ENCODE measurements at regions not wholly inside any gene's neighbourhood (a gene's known extent, or its start where the extent isn't known, plus 50 kb on each side); places are given as distances from the start of the nearest gene placed in this dataset.

DNA sequence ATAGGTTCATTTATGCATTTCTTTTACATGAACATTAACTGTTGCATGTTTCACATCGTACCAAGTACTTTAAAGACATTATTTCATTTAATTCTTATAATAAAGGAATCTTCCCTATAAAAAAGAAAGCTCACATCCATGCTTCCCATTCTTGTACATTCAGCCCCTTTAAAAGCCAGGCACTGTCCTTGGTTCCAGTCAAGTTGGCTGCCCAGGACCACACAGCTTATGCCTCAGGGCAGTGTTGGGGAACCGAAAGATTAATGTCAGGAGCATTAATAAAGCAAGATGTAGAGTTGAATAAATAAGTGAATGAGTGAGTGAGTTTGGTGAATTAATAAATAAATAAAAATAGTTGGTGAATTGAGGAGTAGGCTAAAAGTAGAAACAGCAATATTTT, 409.4 kb upstream of the DAB1 start:
- ChIA-PET POLR2A (no interaction called here), CTCF (interaction anchor here (1.2 kb wide), 1 partner anchor 9 kb away, joined by 4 read pairs; no protein-coding TSS in a partner anchor)
- TF ChIP-seq CTCF (IDR thresholded peaks at IDR 0.05; ENCODE audit: control extremely low read depth, extremely low read depth, low read depth, missing control alignments), result no peak
- no peak for DNase-seq (ENCODE audit: extremely low spot score)

DNA sequence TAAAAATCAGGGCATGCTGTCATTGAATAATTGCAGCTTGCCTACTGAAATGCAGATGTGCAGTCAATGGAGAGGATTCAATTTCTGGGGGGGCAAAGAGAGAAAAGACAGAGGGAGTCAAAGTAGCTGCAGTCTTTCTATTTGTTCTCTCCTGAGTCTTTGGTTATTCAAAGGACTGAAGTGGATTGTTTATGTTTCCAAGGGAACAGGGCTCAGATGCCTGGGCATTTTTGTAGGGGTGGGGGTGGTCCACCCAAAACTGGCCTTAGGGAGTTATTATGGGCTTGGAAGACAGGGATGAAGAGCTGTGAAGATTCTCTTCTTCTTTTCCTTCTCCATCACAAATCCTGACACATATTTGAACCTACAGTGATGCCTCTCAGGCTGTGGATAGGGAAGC, 408.8 kb upstream of the DAB1 start:
- TF ChIP-seq CTCF (IDR thresholded peaks at IDR 0.05; ENCODE audit: control extremely low read depth, extremely low read depth, low read depth, missing control alignments), result no peak
- DNase-seq (ENCODE audit: extremely low spot score), result no peak
- POLR2A ChIA-PET, result no interaction called here
- CTCF ChIA-PET, result interaction anchor here (1.2 kb wide), 1 partner anchor 8 kb away, joined by 4 read pairs; no protein-coding TSS in a partner anchor

DNA sequence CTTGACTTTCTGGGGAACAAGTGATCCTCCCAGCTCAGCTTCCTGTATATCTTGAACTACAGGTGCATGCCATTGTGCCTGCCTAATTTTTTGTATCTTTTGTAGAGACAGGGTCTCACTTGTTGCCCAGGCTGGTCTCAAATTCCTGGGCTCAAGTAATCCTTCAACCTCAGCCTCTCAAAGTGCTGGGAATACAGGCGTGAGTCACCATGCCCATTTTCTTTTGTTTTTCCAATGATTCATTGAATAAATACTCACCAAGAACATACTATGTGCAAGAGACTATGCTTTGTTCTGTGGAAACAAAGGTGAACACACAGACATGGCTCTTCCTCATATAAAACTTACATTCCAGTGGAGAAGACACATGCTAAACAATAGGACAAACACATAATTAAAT, 407.8 kb upstream of the DAB1 start:
- POLR2A ChIA-PET, result no interaction called here

DNA sequence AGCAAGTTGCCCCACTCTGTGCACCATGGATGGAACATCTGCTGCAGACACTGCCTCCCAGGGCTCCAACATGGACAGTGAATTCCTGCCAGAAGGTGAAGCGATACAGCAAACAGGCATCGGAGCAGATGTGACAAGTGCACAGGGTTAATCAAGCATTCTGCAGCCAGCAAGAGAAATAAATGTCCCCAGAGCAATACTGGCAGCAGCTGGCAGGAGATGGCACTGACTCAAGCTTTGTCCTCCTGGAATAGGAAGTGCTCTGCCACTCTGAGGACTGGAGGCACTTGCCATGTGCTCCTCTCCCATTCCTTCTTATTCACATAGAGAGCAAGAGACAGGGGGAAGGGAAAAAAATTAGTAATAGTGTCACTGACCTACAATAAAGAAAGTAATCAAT, 402.7 kb upstream of the DAB1 start:
- DNase-seq (ENCODE audit: extremely low spot score), result no peak
- no peak for TF ChIP-seq CTCF (IDR thresholded peaks at IDR 0.05; ENCODE audit: control extremely low read depth, extremely low read depth, low read depth, missing control alignments)
- POLR2A ChIA-PET, result no interaction called here
- CTCF ChIA-PET, result no interaction called here

More for the DNA sequence above, 407.8 kb upstream of the DAB1 start:
- DNase-seq (ENCODE audit: extremely low spot score), result no peak
- CTCF ChIA-PET, result no interaction called here
- TF ChIP-seq CTCF (IDR thresholded peaks at IDR 0.05; ENCODE audit: control extremely low read depth, extremely low read depth, low read depth, missing control alignments), result no peak

DNA sequence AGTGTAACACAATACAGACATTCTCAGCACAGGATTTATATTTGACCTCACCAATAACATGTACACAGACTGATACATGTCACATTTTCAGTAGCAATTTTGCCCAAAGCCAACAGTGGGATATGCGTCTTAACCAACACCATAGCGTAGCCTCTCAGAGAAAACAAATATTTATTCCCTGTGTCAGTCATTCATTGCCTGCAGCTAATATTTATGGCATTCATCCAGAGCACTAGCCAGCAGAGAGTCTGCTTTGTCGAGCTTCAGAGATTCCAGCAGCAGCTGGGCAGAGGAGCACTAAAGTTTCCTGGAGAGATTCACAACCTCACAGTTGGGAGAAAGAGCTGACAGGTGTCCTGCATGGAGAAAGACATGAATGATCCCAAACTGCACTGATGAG, 400.7 kb upstream of the DAB1 start:
- ChIA-PET CTCF (interaction anchor here (0.9 to 1.5 kb wide), 2 partner anchors 9 to 42 kb away, joined by 4 read pairs; no protein-coding TSS in a partner anchor), POLR2A (no interaction called here)
- DNase-seq (ENCODE audit: extremely low spot score), result no peak
- no peak for TF ChIP-seq CTCF (IDR thresholded peaks at IDR 0.05; ENCODE audit: control extremely low read depth, extremely low read depth, low read depth, missing control alignments)

DNA sequence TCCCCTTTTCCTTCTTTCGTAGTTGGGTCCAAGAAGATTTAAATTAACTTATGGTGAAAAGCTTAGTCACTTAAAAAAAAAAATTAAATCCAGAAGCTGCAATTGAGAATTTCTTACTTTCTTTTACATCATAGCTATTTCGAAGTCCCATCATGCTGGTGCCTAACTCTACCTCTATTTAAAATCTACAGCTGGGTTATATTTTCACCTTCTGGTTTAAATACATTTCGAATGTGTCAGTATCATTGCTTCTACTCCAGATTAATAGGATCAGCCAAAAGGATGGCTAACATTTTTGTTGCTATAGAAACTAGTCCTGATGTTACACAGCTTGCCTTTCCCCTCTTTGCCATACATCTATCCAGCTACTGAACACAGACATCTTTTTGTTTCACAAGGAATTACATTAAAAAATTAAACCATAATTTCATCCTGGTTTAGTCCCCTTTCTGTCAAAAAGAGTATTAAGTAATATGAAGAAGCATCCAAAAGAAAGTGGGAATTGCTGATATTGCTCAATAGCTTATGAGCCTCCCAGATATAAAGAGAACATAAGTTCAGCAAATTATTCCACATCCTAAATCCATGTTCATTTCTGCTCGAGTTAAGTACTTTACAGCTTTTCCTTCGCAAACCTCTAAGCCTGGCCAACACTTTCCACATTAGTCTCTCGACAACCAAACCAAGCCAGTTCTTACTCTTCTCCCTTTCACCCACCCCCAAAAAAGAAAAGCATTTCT, 396.7 kb upstream of the DAB1 start:
- POLR2A ChIA-PET, result no interaction called here
- TF ChIP-seq CTCF (IDR thresholded peaks at IDR 0.05; ENCODE audit: control extremely low read depth, extremely low read depth, low read depth, missing control alignments), result no peak
- no peak for DNase-seq (ENCODE audit: extremely low spot score)
- CTCF ChIA-PET, result interaction anchor here (1.1 to 1.2 kb wide), 2 partner anchors 9 to 23 kb away, joined by 3 read pairs; no protein-coding TSS in a partner anchor

All from GM10248 (cell line).